ENCODE measurements at regions not wholly inside any gene's neighbourhood (a gene's known extent, or its start where the extent isn't known, plus 50 kb on each side); places are given as distances from the start of the nearest gene placed in this dataset.

GRCh38 chr20:23206995-23207394 is 120.9 kb upstream of the CD93 start:
- no peak for TF ChIP-seq CTCF (IDR thresholded peaks at IDR 0.05)
- TF ChIP-seq POLR2A (IDR thresholded peaks at IDR 0.05) = no peak
